K562 (cell line): ENCODE measurements at regions not wholly inside any gene's neighbourhood (a gene's known extent, or its start where the extent isn't known, plus 50 kb on each side); places are given as distances from the start of the nearest gene placed in this dataset.

ENCODE experiments used
- ATAC-seq: fragments of 200-7000 bp; cut with Tn5 transposase; 3 replicates; pipeline ENCODE4 v1.9.1; 2020; ENCODE audit warnings: moderate library complexity
- BruUV-seq: library from RNA; stranded (reverse); fragments of 400-500 nt; replicated peaks from 2 replicates; lab custom pipeline; 2021; lab: Mats Ljungman, UMichigan
- CTCF ChIA-PET: fragments of 300-600 bp; formaldehyde crosslinking; extraction: SDS; loops from one replicate; lab custom pipeline; 2021; ENCODE audit warnings: low intra/inter-chr PET ratio; lab: Yijun Ruan, JAX
- POLR2A ChIA-PET: fragments of 300-600, 350-650 bp; sonication (Branson Sonifier 250); formaldehyde crosslinking; extraction: SDS; loops from one replicate; lab custom pipeline; 2021; ENCODE audit warnings: antibody characterized with exemption, inconsistent platforms; lab: Yijun Ruan, JAX
- DNase-seq, 4 experiments: peaks; one replicate each; pipeline versions ENCODE4 v3.0.0 to v3.0.0-alpha.2; 2011 to 2018; ENCODE audit warnings: low spot score in 3 of 4, mixed read lengths in 3 of 4; ENCODE audit errors: extremely low read depth in 1 of 4
- FAIRE-seq: peaks from 2 replicates; lab custom pipeline; 2011; peaks lifted over from hg19 to GRCh38; lab: Jason Lieb, UNC
- H2AFZ ChIP-seq: 2 replicates; pipeline ENCODE4 v1.6.0; 2011; ENCODE audit warnings: low read depth, low read length, control low read depth, inconsistent platforms
- H3K27ac ChIP-seq: fragments of 200-600 bp; 3 replicates; pipeline ENCODE4 v1.8.0; 2011; ENCODE audit warnings: low read depth, mild to moderate bottlenecking, control low read depth, inconsistent platforms, low read length, moderate library complexity, mixed read lengths; ENCODE audit errors: extremely low read depth
- H3K27me3 ChIP-seq, 2 experiments: fragments of 300-600 bp in 1 of 2; 2 replicates in 1 of 2; 3 replicates in 1 of 2; pipeline versions ENCODE4 v1.6.0 to v1.8.0; 2011; ENCODE audit warnings: inconsistent platforms in 2 of 2, low read length in 2 of 2, mild to moderate bottlenecking in 1 of 2, mixed read lengths in 1 of 2, moderate library complexity in 1 of 2; ENCODE audit not compliant: control insufficient read depth in 2 of 2, insufficient read depth in 2 of 2
- H3K36me3 ChIP-seq: fragments of 300-600 bp; 3 replicates; pipeline ENCODE4 v1.8.0; 2011; ENCODE audit warnings: mild to moderate bottlenecking, low read length, inconsistent platforms; ENCODE audit not compliant: control insufficient read depth, insufficient read depth
- H3K4me1 ChIP-seq, 2 experiments: fragments of 200-600 bp in 1 of 2; replicated peaks in 1 of 2; 2 replicates in 1 of 2; 3 replicates in 1 of 2; pipeline versions ENCODE4 v1.5.1 to v1.8.0; 2011; ENCODE audit warnings: inconsistent platforms in 2 of 2, low read length in 2 of 2, mild to moderate bottlenecking in 1 of 2, mixed read lengths in 1 of 2, moderate library complexity in 1 of 2; ENCODE audit not compliant: control insufficient read depth in 2 of 2, insufficient read depth in 2 of 2
- H3K4me2 ChIP-seq: 2 replicates; pipeline ENCODE4 v1.6.1; 2011; ENCODE audit warnings: low read length, control low read depth, inconsistent platforms, mixed read lengths; ENCODE audit not compliant: insufficient read depth
- H3K4me3 ChIP-seq: fragments of 200-600 bp; sonication (generic), shearing (Covaris generic); 2 replicates; pipeline ENCODE4 v1.5.1; 2016; ENCODE audit warnings: control low read depth, inconsistent platforms
- H3K79me2 ChIP-seq: fragments of 200-600 bp; 3 replicates; pipeline ENCODE4 v1.8.0; 2011; ENCODE audit warnings: low read length, inconsistent platforms; ENCODE audit not compliant: control insufficient read depth, insufficient read depth
- H3K9ac ChIP-seq, 2 experiments: 2 replicates each; pipeline versions ENCODE4 v1.6.0 to v1.6.1; 2011; ENCODE audit warnings: low read depth in 2 of 2, low read length in 2 of 2, control low read depth in 1 of 2, inconsistent platforms in 1 of 2, mild to moderate bottlenecking in 1 of 2, mixed read lengths in 1 of 2; ENCODE audit not compliant: insufficient read depth in 1 of 2
- H3K9me1 ChIP-seq: one replicate; pipeline ENCODE4 v1.6.0; 2011; ENCODE audit warnings: inconsistent platforms, mild to moderate bottlenecking, low read length, moderate library complexity; ENCODE audit not compliant: control insufficient read depth, insufficient read depth
- H3K9me3 ChIP-seq: replicated peaks from 2 replicates; pipeline ENCODE4 v1.5.1; 2011; ENCODE audit warnings: low read depth, low read length, inconsistent platforms; ENCODE audit not compliant: control insufficient read depth, insufficient read depth
- H4K20me1 ChIP-seq: replicated peaks from 2 replicates; pipeline ENCODE4 v1.6.1; 2011; ENCODE audit warnings: low read length, inconsistent platforms, mixed read lengths; ENCODE audit not compliant: control insufficient read depth, insufficient read depth
- ARID1B ChIP-seq: fragments of 450-650 bp; IDR thresholded peaks from 2 replicates; pipeline ENCODE4 v1.6.1; 2016; ENCODE audit warnings: antibody characterized with exemption, mild to moderate bottlenecking, inconsistent platforms
- BDP1 ChIP-seq: IDR thresholded peaks from 3 replicates; pipeline ENCODE4 v1.6.1; 2011; ENCODE audit not compliant: insufficient read length, insufficient read depth
- CC2D1A ChIP-seq: fragments of 450-650 bp; IDR thresholded peaks from 2 replicates; pipeline ENCODE4 v1.6.1; 2017; ENCODE audit warnings: mild to moderate bottlenecking
- CREB5 ChIP-seq: fragments of 250-450 bp; sonication (Bioruptor Pico); IDR thresholded peaks from 2 replicates; pipeline ENCODE4 v1.5.0; 2020; ENCODE audit warnings: mild to moderate bottlenecking
- E2F3 ChIP-seq: fragments of 250-450 bp; sonication (Bioruptor Pico); IDR thresholded peaks from 2 replicates; pipeline ENCODE4 v1.4.0; 2020; ENCODE audit warnings: mild to moderate bottlenecking
- HMG20B ChIP-seq: fragments of 250-450 bp; sonication (Bioruptor Pico); IDR thresholded peaks from 2 replicates; pipeline ENCODE4 v1.5.0; 2021; ENCODE audit warnings: mild to moderate bottlenecking
- KAT2B ChIP-seq: IDR thresholded peaks from one replicate; pipeline ENCODE4 v1.6.1; 2012; ENCODE audit warnings: low read depth, mild to moderate bottlenecking, control low read depth, inconsistent platforms, low read length, moderate library complexity
- KLF10 ChIP-seq: fragments of 250-450 bp; sonication (Bioruptor Pico); IDR thresholded peaks from 2 replicates; pipeline ENCODE4 v1.6.1; 2021; ENCODE audit warnings: matching md5 sums
- MTA3 ChIP-seq: fragments of 450-650 bp; formaldehyde crosslinking; IDR thresholded peaks from 2 replicates; pipeline ENCODE4 v1.6.1; 2017; ENCODE audit warnings: mild to moderate bottlenecking, borderline replicate concordance
- NELFE ChIP-seq: IDR thresholded peaks from 2 replicates; pipeline ENCODE4 v1.6.1; 2011; ENCODE audit warnings: mild to moderate bottlenecking; ENCODE audit not compliant: insufficient read depth, insufficient read length
- NFE2 ChIP-seq: IDR thresholded peaks from 2 replicates; pipeline ENCODE4 v1.6.1; 2014; ENCODE audit warnings: antibody characterized with exemption, low read depth
- NR4A1 ChIP-seq, 2 experiments: fragments of 250-450 bp in 1 of 2; fragments of 450-650 bp in 1 of 2; sonication (Bioruptor Pico) in 1 of 2; IDR thresholded peaks; 2 replicates each; pipeline versions ENCODE4 v1.4.0 to v1.6.1; 2016 to 2020; ENCODE audit warnings: mild to moderate bottlenecking in 2 of 2, missing compliant biosample characterization in 1 of 2, missing genetic modification characterization in 1 of 2, moderate library complexity in 1 of 2
- PHF21A ChIP-seq: fragments of 450-650 bp; IDR thresholded peaks from 2 replicates; pipeline ENCODE4 v1.6.1; 2017; ENCODE audit warnings: low read depth, borderline replicate concordance
- PHF8 ChIP-seq: fragments of 200-600 bp; sonication (generic); IDR thresholded peaks from 2 replicates; pipeline ENCODE4 v1.6.1; 2012; ENCODE audit warnings: mixed run types, mild to moderate bottlenecking, inconsistent platforms, low read length, moderate library complexity, borderline replicate concordance
- PHTF2 ChIP-seq: fragments of 250-450 bp; sonication (Bioruptor Pico); IDR thresholded peaks from 2 replicates; pipeline ENCODE4 v1.5.0; 2021; ENCODE audit warnings: mild to moderate bottlenecking
- POLR2G ChIP-seq: fragments of 200-400 bp; formaldehyde crosslinking; IDR thresholded peaks from 2 replicates; pipeline ENCODE4 v1.6.1; 2017; ENCODE audit warnings: low read depth, mild to moderate bottlenecking, antibody characterized with exemption, low read length, moderate library complexity
- WHSC1 ChIP-seq: IDR thresholded peaks from one replicate; pipeline ENCODE4 v1.6.1; 2012; ENCODE audit warnings: low read length, control low read depth, inconsistent platforms
- ZNF316 ChIP-seq: fragments of 450-650 bp; IDR thresholded peaks from 2 replicates; pipeline ENCODE4 v1.6.1; 2016
- ZNF347 ChIP-seq: fragments of 450-650 bp; formaldehyde crosslinking; IDR thresholded peaks from 2 replicates; pipeline ENCODE4 v1.4.0; 2020; ENCODE audit warnings: low read depth, mild to moderate bottlenecking, moderate library complexity
- ZNF511 ChIP-seq: sonication (generic); formaldehyde crosslinking; IDR thresholded peaks from 2 replicates; pipeline ENCODE4 v1.8.0; 2022; ENCODE audit warnings: mild to moderate bottlenecking, missing genetic modification reagents
- ZNF740 ChIP-seq, 3 experiments: fragments of 200-800 bp in 1 of 3; sonication (Bioruptor generic) in 1 of 3; sonication (generic) in 1 of 3; formaldehyde crosslinking in 1 of 3; IDR thresholded peaks; 2 replicates each; pipeline versions ENCODE4 v1.6.1 to v1.8.0; 2016 to 2022; ENCODE audit warnings: mild to moderate bottlenecking in 2 of 3, missing compliant biosample characterization in 2 of 3, missing genetic modification characterization in 2 of 3, missing genetic modification reagents in 1 of 3
- ZNF75A ChIP-seq: fragments of 450-650 bp; formaldehyde crosslinking; IDR thresholded peaks from 2 replicates; pipeline ENCODE4 v1.4.0; 2020; ENCODE audit warnings: mild to moderate bottlenecking
- WGBS: fragments of 100-300 bp; shearing (Covaris generic); methylation state at CpG from one replicate; pipeline ENCODE4 v1.1.6; 2016; ENCODE audit warnings: low coverage, mixed read lengths; ENCODE audit not compliant: insufficient coverage; ENCODE audit errors: missing lambda C conversion rate; 5-methylcytosine and 5-hydroxymethylcytosine counted together
- in situ Hi-C: fragments of 300-500 bp; cut with MboI; formaldehyde crosslinking; loops from 4 replicates; pipeline ENCODE4 v1.15.0; 2018; ENCODE audit warnings: inconsistent platforms, mixed read lengths
- intact Hi-C: fragments of 100-400 bp; cut with micrococcal nuclease; formaldehyde crosslinking; loops from 2 replicates; pipeline ENCODE4 v1.14.2; 2022
- TF ChIP-seq, protein P1 (sequence below): fragments of 250-450 bp; sonication (Bioruptor Pico); IDR thresholded peaks from 2 replicates; pipeline ENCODE4 v1.8.0; 2021; ENCODE audit warnings: moderate library complexity, mild to moderate bottlenecking, inconsistent platforms

DNA sequence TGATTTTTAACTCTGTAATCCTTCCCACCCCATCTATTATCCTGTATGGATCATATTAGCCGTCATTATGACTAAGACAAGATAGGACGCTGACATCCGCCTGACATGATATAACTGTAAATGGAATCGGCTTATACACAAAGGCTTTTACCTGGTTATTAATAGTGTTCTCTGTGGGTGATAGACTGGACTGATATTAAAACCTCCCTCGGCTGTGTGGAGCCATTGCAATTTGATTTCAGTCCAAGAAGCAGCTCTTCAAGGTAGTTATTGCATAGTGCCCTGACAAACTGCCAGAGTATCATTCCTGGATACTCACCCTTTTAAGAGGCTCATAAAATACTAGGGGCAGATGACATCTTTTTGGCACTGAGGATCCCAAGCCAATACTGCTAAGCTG lies 226.1 kb upstream of the HNRNPA3 start (continued):
- TF ChIP-seq PHF21A (no peak), ZNF347 (CRISPR knock-in tag) (no peak), WHSC1 (no peak), ZNF75A (CRISPR knock-in tag) (no peak), KAT2B (no peak), MTA3 (no peak), ZNF316 (no peak)
- TF ChIP-seq, protein P1, sequence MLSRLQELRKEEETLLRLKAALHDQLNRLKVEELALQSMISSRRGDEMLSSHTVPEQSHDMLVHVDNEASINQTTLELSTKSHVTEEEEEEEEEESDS = no peak
- TF ChIP-seq, all 486 proteins: peak for 0

DNA sequence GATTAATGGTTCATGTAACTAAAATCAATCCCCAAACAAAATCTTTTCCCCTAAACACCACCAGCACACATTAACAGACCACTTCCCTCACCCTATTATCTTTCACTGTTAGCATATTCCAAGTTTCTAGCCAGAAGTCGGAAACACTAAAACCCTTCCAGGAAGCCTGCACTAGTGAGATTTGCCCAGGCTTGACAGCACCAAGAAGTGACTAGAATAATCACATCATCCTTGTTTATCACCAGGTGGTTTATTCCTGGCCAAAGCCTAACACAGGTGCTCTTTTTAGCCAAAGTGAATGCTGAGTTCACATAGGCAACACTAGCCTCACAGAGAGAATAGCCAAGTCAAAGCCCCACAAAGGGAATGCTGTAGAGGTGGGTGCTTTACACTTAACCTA lies 221.2 kb upstream of the HNRNPA3 start:
- ATAC-seq (no peak), DNase-seq (no peak), FAIRE-seq (no peak)
- WGBS = 0% methylated on average over 1 of the region's 1 CpG
- Histone ChIP-seq H3K4me1 (no peaks in the 10 kb centered on the region), H3K79me2 (no peaks in the 10 kb centered on the region), H3K4me2 (no peak overlapping the region), H3K9me3 (no peaks in the 10 kb centered on the region), H3K27me3 (peaks cover 0 to 3% of the 10 kb centered on the region in 2 experiments; a peak in 1 of 5 replicates), H3K9ac (no peak overlapping the region), H3K4me3 (no peak overlapping the region), H3K36me3 (no peaks in the 10 kb centered on the region), H3K9me1 (no peaks in the 10 kb centered on the region), H4K20me1 (no peaks in the 10 kb centered on the region), H2AFZ (no peak overlapping the region), H3K27ac (no peak overlapping the region)
- ChIA-PET CTCF (no interaction called here), POLR2A (no interaction called here)
- intact Hi-C loops (no loop called here), in situ Hi-C loops (no loop called here)
- no TSS peak for BruUV-seq
- TF ChIP-seq ARID1B = no peak
- no peak for TF ChIP-seq HMG20B (CRISPR knock-in tag)
- no peak for TF ChIP-seq POLR2G
- TF ChIP-seq NR4A1 (CRISPR knock-in tag; IDR thresholded peaks at IDR 0.05) = no peak
- no peak for TF ChIP-seq NR4A1 (tag; IDR thresholded peaks at IDR 0.05)
- TF ChIP-seq KLF10 (CRISPR knock-in tag) = no peak
- TF ChIP-seq PHTF2 (CRISPR knock-in tag) = no peak
- TF ChIP-seq BDP1 = no peak
- no peak for TF ChIP-seq ZNF740 (CRISPR knock-in tag; IDR thresholded peaks at IDR 0.05)
- TF ChIP-seq ZNF740 (tag; IDR thresholded peaks at IDR 0.05) = no peak
- TF ChIP-seq NFE2 = no peak
- TF ChIP-seq CC2D1A = no peak
- TF ChIP-seq E2F3 (CRISPR knock-in tag) = no peak
- TF ChIP-seq ZNF511 (CRISPR knock-in tag) = no peak
- no peak for TF ChIP-seq NELFE
- TF ChIP-seq PHF8 = no peak
- TF ChIP-seq CREB5 = no peak
